Neural cell (in vitro differentiated cells): ENCODE measurements at regions not wholly inside any gene's neighbourhood (a gene's known extent, or its start where the extent isn't known, plus 50 kb on each side); places are given as distances from the start of the nearest gene placed in this dataset.

Experiments used
- H2AFZ ChIP-seq: fragments of 200-600, 300-800 bp; sonication (generic), shearing (Covaris generic); 2 replicates; pipeline ENCODE4 v1.6.0; 2014; ENCODE audit warnings: low read depth, mild to moderate bottlenecking, antibody characterized with exemption, low read length, moderate library complexity
- H3F3A ChIP-seq: fragments of 200-600 bp; shearing (Covaris generic); 2 replicates; pipeline ENCODE4 v1.6.1; 2016; ENCODE audit warnings: mild to moderate bottlenecking, moderate library complexity, mixed read lengths, antibody characterized with exemption, low read length; ENCODE audit not compliant: insufficient read depth, poor library complexity, severe bottlenecking
- H3K27ac ChIP-seq: fragments of 200-600, 300-800 bp; sonication (generic), shearing (Covaris generic); 2 replicates; pipeline ENCODE4 v1.5.1; 2014; ENCODE audit warnings: mild to moderate bottlenecking, low read length, moderate library complexity
- H3K27me3 ChIP-seq: fragments of 300-800, 200-600 bp; sonication (generic), shearing (Covaris generic); 2 replicates; pipeline ENCODE4 v1.6.0; 2014; ENCODE audit warnings: mild to moderate bottlenecking, low read depth, low read length, moderate library complexity; ENCODE audit not compliant: insufficient read depth
- H3K36me3 ChIP-seq: fragments of 300-800, 200-600 bp; sonication (generic), shearing (Covaris generic); 2 replicates; pipeline ENCODE4 v1.5.1; 2014; ENCODE audit warnings: mild to moderate bottlenecking, antibody characterized with exemption, low read length, moderate library complexity; ENCODE audit not compliant: insufficient read depth
- H3K4me2 ChIP-seq: fragments of 300-800, 200-600 bp; sonication (generic), shearing (Covaris generic); 2 replicates; pipeline ENCODE4 v1.6.0; 2014; ENCODE audit warnings: mild to moderate bottlenecking, low read length
- H3K4me3 ChIP-seq: fragments of 300-800, 200-600 bp; sonication (generic), shearing (Covaris generic); 2 replicates; pipeline ENCODE4 v1.5.1; 2014; ENCODE audit warnings: mild to moderate bottlenecking, low read length, moderate library complexity
- H3K79me2 ChIP-seq: fragments of 200-600 bp; shearing (Covaris generic); replicated peaks from 2 replicates; pipeline ENCODE4 v1.6.0; 2014; ENCODE audit warnings: mild to moderate bottlenecking, low read length, moderate library complexity; ENCODE audit not compliant: insufficient read depth
- H3K9ac ChIP-seq: fragments of 300-800, 200-600 bp; sonication (generic), shearing (Covaris generic); 2 replicates; pipeline ENCODE4 v1.6.1; 2016; ENCODE audit warnings: mild to moderate bottlenecking, low read length, mixed read lengths
- H3K9me2 ChIP-seq: fragments of 200-600 bp; shearing (Covaris generic); 2 replicates; pipeline ENCODE4 v1.6.1; 2016; ENCODE audit warnings: mild to moderate bottlenecking, low read length, mixed read lengths; ENCODE audit not compliant: insufficient read depth
- H3K9me3 ChIP-seq: fragments of 200-600, 300-800 bp; sonication (generic), shearing (Covaris generic); 2 replicates; pipeline ENCODE4 v1.6.1; 2016; ENCODE audit warnings: mild to moderate bottlenecking, mixed run types, low read length, moderate library complexity, mixed read lengths
- H4K20me1 ChIP-seq: fragments of 200-600 bp; shearing (Covaris generic); 2 replicates; pipeline ENCODE4 v1.6.1; 2016; ENCODE audit warnings: mild to moderate bottlenecking, mixed run types; ENCODE audit not compliant: insufficient read depth
- CTCF ChIP-seq: fragments of 450-650 bp; IDR thresholded peaks from 2 replicates; pipeline ENCODE4 v1.5.1; 2014; ENCODE audit warnings: antibody characterized with exemption, mild to moderate bottlenecking, moderate library complexity; ENCODE audit not compliant: poor library complexity, severe bottlenecking
- EP300 ChIP-seq: fragments of 450-650 bp; conservative IDR thresholded peaks from 2 replicates; pipeline ENCODE4 v1.6.1; 2014; ENCODE audit warnings: antibody characterized with exemption, mild to moderate bottlenecking, moderate library complexity; ENCODE audit not compliant: poor library complexity, severe bottlenecking
- EZH2 ChIP-seq: fragments of 200-600, 300-800 bp; shearing (Covaris generic), sonication (generic); IDR thresholded peaks from 2 replicates; pipeline ENCODE4 v1.6.1; 2014; ENCODE audit warnings: antibody characterized with exemption, low read length, borderline replicate concordance, mild to moderate bottlenecking; ENCODE audit not compliant: insufficient read depth, poor library complexity, severe bottlenecking
- MXI1 ChIP-seq: fragments of 450-650 bp; conservative IDR thresholded peaks from 2 replicates; pipeline ENCODE4 v1.6.1; 2014; ENCODE audit warnings: antibody characterized with exemption, mild to moderate bottlenecking; ENCODE audit not compliant: poor library complexity, severe bottlenecking
- POLR2AphosphoS5 ChIP-seq: IDR thresholded peaks from 2 replicates; pipeline ENCODE4 v1.6.1; 2012
- RAD21 ChIP-seq: fragments of 450-650 bp; conservative IDR thresholded peaks from 2 replicates; pipeline ENCODE4 v1.6.1; 2014; ENCODE audit warnings: antibody characterized with exemption, mild to moderate bottlenecking, moderate library complexity
- REST ChIP-seq: IDR thresholded peaks from 2 replicates; pipeline ENCODE4 v1.6.1; 2012; ENCODE audit warnings: borderline replicate concordance
- SMC3 ChIP-seq: fragments of 450-650 bp; conservative IDR thresholded peaks from 2 replicates; pipeline ENCODE4 v1.6.1; 2014; ENCODE audit warnings: antibody characterized with exemption, mild to moderate bottlenecking, moderate library complexity; ENCODE audit not compliant: poor library complexity
- TAF1 ChIP-seq: IDR thresholded peaks from 2 replicates; pipeline ENCODE4 v1.6.1; 2012; ENCODE audit warnings: low read depth

- TF ChIP-seq TAF1 (no peak), REST (no peak), SMC3 (no peak), MXI1 (no peak), EP300 (no peak), EZH2 (no peak), POLR2AphosphoS5 (no peak), RAD21 (no peak), CTCF (no peak)
- Histone ChIP-seq H3K36me3 (no peaks in the 10 kb centered on the region), H3F3A (no peaks in the 10 kb centered on the region), H3K9ac (no peak overlapping the region), H3K79me2 (no peaks in the 10 kb centered on the region), H4K20me1 (no peaks in the 10 kb centered on the region), H3K9me2 (no peaks in the 10 kb centered on the region), H2AFZ (no peak overlapping the region), H3K9me3 (no peaks in the 10 kb centered on the region), H3K4me3 (no peak overlapping the region), H3K27ac (no peak overlapping the region), H3K4me2 (no peak overlapping the region), H3K27me3 (peaks cover 28% of the 10 kb centered on the region)
Measured at GRCh38 chr7:12766416-12766815, 79.0 kb downstream of the ARL4A start.

- peaks cover 23% of the 10 kb centered on the region for H3K27me3 ChIP-seq
- no peaks in the 10 kb centered on the region for H3F3A ChIP-seq
- H3K36me3 ChIP-seq, result no peaks in the 10 kb centered on the region
- H3K27ac ChIP-seq, result no peak overlapping the region
- H3K9me3 ChIP-seq, result no peaks in the 10 kb centered on the region
- H3K9ac ChIP-seq, result no peak overlapping the region
- H3K4me3 ChIP-seq, result no peak overlapping the region
- no peaks in the 10 kb centered on the region for H4K20me1 ChIP-seq
- no peak overlapping the region for H2AFZ ChIP-seq
- H3K79me2 ChIP-seq, result no peaks in the 10 kb centered on the region
- no peak overlapping the region for H3K4me2 ChIP-seq
- no peaks in the 10 kb centered on the region for H3K9me2 ChIP-seq
- TF ChIP-seq MXI1, result no peak
- no peak for TF ChIP-seq EP300
- TF ChIP-seq TAF1, result no peak
- no peak for TF ChIP-seq SMC3
- TF ChIP-seq RAD21, result no peak
- TF ChIP-seq REST, result no peak
- no peak for TF ChIP-seq EZH2
- no peak for TF ChIP-seq CTCF
- TF ChIP-seq POLR2AphosphoS5, result no peak
Measured at GRCh38 chr7:12768948-12769347, 81.5 kb downstream of the ARL4A start.
